GM19240 (cell line): ENCODE measurements at regions not wholly inside any gene's neighbourhood (a gene's known extent, or its start where the extent isn't known, plus 50 kb on each side); places are given as distances from the start of the nearest gene placed in this dataset.
"Not testable (repeated sequence)": the region's sequence is repeated elsewhere in the genome, so short reads cannot be mapped to it uniquely, and the experiment has no call there.

ENCODE experiments used
- DNase-seq: peaks from one replicate; pipeline ENCODE4 v3.0.0; 2011; ENCODE audit warnings: low spot score; ENCODE audit not compliant: insufficient read length

DNA sequence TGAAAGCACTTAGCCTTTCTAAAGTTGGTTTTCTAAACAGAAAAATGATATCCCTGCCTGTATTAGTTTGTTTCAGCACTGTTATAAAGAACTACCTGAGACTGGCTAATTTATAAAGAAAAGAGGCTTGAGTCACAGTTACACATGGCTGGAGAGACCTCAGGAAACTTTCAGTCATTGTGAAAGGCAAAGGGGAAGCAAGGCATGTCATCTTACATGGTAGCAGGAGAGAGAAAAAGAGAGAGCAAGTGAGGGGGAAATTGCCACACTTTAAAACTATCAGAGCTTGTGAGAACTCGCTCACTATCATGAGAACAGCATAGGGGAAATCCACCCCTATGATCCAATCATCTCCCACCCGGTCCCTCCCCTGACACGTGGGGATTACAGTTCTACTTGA lies 64.9 kb downstream of the FAM170A start:
- no peak for DNase-seq

- DNase-seq = no peak
Observed at GRCh38 chr5:119706049-119706448, 76.7 kb downstream of the FAM170A start.

DNA sequence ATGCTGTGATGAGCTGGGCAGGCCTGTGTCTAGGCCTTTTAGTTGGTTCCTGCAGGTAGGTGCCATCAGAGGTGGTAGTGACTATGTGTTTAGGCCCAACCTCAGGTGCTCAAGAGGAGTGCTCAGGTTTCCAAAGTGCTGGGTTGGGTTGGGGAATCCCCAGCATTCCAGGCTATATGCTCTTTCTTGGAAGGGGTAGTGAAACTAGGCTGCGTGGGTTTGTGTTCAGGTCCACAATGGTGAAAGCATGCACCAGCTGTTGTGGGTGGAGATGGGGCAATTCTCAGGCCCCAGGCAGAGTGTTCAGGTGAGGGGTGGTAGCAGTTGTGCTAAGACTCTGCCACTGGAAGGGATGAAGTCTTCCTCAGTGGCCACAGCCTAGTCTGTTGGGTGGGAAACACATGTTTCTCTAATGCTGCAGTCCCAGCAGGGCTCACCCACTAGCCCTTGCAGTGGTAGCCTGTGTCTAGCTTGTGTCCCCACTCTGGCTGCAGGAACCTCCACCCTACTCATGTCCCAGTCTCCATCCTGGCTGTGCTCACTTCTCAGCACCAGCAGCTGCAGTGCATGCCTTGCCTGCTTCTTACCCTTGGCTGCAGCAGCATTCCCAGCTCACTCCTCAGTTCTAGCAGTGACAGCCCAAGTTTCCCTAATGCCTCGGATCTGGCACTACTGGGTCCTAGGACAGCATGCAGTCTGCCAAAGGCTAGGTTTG lies 78.9 kb downstream of the FAM170A start:
- DNase-seq = no peak

- no peak for DNase-seq
Observed at GRCh38 chr5:119721775-119722174, 92.4 kb downstream of the FAM170A start.

DNA sequence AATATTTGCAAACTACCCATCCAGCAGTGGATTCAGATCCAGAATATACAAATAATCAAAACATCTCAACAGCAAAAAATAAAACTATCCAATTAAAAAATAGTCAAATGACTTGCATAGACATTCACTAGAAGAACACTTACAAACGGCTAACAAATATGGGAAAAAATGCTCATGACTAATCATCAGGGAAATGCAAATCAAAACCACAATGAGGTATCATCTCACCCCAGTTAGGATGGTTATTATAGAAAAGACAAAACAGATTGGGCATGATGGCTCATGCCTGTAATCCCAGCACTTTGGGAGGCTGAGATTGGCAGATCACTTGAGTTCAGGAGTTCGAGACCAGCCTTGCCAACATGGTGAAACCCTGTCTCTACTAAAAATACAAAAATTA lies 95.9 kb downstream of the FAM170A start:
- not testable (repeated sequence) for DNase-seq

GRCh38 chr5:119726544-119726943 lies 97.2 kb downstream of the FAM170A start:
- DNase-seq = no peak

DNA sequence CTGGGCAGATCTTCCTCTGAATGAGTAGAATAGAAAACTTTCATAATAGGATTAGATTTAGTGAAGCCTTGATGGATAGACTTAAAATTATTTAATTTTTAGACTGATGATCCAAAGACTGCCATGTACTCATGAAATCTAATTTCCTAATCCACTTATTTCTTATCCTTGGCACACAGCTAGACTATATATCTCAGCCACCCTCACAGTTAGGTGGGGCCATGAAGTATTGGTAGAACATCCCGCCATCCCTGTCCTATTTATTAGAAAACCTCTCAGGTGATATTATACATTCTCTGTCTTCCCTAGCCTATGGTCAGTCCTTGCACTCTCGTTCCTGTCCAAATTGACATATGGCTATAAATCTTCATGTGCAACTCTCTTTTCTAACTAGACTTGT lies 110.9 kb downstream of the FAM170A start:
- no peak for DNase-seq

- DNase-seq = no peak
Observed at GRCh38 chr5:119741691-119742090, 112.3 kb downstream of the FAM170A start.

GRCh38 chr5:119742311-119742710 lies 113.0 kb downstream of the FAM170A start:
- no peak for DNase-seq

DNA sequence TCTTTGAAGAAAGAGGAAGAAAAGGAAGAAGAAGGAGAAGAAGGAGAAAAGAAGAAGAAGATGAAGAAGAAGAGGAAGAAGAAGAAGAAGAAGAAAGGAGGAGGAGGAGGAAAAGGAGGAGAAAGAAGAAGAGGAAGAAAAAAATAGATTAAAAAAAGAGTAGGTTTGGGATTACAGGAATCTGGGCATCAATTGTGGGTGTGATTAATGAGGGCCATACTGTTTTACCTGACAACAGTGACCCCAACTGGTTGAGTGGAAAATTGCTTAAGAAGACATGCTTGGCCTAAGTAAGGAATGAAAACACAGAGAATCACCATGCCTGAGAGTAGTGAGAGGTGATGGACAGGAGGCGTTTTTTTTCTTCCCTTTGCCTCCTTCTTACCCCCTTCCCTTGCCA lies 114.6 kb downstream of the FAM170A start:
- peak; percentile 1 for DNase-seq

GRCh38 chr5:119745976-119746375 lies 116.6 kb downstream of the FAM170A start:
- DNase-seq = no peak

DNA sequence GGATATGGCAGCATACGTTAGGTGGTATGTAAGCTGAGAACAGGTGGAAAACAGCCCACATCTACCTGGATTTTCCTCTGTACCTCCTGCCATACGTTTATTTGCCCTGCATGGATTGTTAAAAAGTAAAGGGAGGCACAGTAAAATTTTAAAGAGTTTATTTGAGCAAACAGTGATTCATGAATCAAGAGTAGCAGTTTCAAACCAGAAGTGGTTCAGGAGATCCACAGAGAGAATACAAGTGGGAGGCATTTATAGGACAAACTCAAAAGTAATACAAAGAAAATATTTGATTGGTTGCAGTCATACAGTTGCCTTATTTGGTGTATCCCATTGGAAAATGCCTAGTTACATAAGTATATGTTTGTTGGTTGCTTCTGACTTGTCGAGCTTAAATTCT lies 117.6 kb downstream of the FAM170A start:
- no peak for DNase-seq

- no peak for DNase-seq
Observed at GRCh38 chr5:119750887-119751733, 121.8 kb downstream of the FAM170A start.

GRCh38 chr5:119751734-119752094 lies 122.4 kb downstream of the FAM170A start:
- DNase-seq = no peak

GRCh38 chr5:119752921-119753886 lies 123.8 kb downstream of the FAM170A start:
- no peak for DNase-seq

- not testable (repeated sequence) for DNase-seq
Observed at GRCh38 chr5:119754825-119755224, 125.5 kb downstream of the FAM170A start.

- DNase-seq = no peak
Observed at GRCh38 chr5:119757276-119757675, 127.9 kb downstream of the FAM170A start.

- not testable (repeated sequence) for DNase-seq
Observed at GRCh38 chr5:119769695-119770693, 140.6 kb downstream of the FAM170A start.

GRCh38 chr5:119780145-119780544 lies 150.8 kb downstream of the FAM170A start:
- DNase-seq = not testable (repeated sequence)

GRCh38 chr5:119785057-119785456 lies 155.7 kb downstream of the FAM170A start:
- no peak for DNase-seq
